ENCODE measurements at regions not wholly inside any gene's neighbourhood (a gene's known extent, or its start where the extent isn't known, plus 50 kb on each side); places are given as distances from the start of the nearest gene placed in this dataset.

- no peak for TF ChIP-seq CTCF (IDR thresholded peaks at IDR 0.05)
- TF ChIP-seq POLR2A (IDR thresholded peaks at IDR 0.05), result no peak
Observed at GRCh38 chr7:17446340-17446739, 147.9 kb downstream of the AHR start.

Measured in vagina (tissue), 2 donors.